Middle frontal gyrus (tissue), 1 donor: ENCODE measurements at regions not wholly inside any gene's neighbourhood (a gene's known extent, or its start where the extent isn't known, plus 50 kb on each side); places are given as distances from the start of the nearest gene placed in this dataset.

ENCODE experiments used
- DNase-seq: peaks from one replicate; pipeline ENCODE4 v3.0.0-alpha.2; 2015; ENCODE audit warnings: low spot score; ENCODE audit errors: extremely low spot score

DNA sequence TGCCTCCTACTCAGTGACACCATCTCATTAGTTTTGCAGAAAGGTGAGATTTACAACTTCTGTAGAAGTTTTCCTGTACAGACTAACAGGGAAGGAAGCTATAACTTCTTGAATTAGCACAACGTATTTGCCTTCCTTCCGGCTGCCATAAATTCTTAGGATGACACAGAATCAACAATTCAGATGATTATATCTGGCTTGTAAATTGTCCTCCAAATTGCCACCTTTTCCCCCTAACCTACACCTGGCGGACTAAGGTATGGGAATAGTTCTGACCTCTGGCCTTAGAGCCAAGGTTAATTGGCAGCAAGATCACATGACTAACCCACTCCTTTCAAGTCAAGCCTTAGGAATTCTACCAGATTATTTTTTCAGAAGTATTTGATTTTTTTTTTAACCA, 284.3 kb downstream of the LMO4 start:
- no peak for DNase-seq

- no peak for DNase-seq
Observed at GRCh38 chr1:87615491-87615890, 286.8 kb downstream of the LMO4 start.

DNA sequence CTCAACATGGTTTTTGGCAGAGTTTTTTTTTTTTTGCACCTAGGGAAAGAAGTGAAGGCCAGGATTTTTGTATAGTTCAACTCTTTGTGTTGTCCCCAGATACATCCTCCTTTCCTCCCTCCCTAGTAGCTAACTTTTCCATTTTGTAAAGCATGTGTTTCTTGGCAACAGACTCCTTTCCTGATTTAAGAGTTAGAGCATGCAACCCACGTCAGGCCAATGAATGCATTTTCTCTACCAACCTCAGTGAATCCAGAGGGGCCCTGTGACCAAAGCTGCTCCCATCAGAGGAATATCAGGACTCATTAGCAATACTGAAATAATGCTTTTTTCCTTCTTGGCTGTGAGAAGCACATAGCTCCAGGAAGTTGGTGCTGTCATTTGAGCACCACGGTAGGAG, 287.2 kb downstream of the LMO4 start:
- no peak for DNase-seq

DNA sequence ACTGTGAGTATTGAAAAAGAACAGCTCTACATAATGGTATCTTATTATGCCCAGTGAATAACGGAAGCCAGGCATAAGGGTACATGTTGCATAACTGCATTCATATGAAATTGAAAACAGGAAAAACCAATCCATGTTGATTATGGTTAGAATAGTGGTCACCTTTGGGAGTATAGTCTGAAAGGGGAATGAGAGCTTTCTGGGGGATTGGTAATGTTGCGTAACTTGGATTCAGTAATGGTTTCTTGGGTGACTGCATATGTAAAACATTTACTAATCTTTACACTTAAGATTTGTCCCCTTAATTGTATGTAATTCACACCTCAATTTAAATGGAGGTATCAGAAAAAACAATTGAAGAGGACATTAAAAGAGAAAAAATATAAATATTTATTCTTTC, 292.1 kb downstream of the LMO4 start:
- DNase-seq: no peak

DNA sequence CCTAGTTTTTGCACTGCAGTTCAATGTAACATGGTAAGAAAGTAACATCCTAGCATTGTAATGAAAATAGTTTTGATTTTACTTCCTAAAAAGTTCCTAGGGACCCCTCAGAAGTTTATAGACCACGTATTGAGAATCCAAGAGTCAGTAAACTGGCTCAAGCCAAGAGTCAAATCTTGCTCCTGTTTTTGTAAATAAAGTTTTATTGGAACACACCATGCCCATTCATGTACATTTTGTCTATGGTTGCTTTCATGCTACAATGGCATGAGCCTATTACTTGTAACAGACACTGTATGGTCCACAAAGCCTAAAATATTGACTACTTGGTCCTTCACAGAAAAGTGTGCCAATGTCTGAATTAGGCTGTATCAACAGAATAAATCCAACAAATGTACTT, 301.0 kb downstream of the LMO4 start:
- no peak for DNase-seq

DNA sequence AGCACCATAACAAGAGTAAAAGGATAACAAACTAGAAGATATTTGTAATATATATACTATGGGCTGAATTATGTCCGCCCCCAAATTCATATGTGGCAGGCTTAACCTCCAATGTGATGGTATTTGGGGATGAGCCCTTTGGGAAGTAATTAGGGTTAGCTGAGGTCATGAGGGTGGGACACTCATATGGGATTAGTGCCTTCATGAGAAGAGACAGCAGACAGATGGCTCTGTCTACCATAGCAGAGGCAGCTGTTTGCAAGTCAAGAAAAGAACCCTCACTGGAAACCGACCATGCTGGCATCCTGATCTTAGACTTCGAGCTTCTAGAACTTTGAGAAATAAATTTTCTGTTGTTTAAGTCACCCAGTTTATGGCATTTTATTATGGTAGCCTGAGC, 303.6 kb downstream of the LMO4 start:
- DNase-seq: no peak

GRCh38 chr1:87636198-87636892, 307.7 kb downstream of the LMO4 start:
- no peak for DNase-seq

DNA sequence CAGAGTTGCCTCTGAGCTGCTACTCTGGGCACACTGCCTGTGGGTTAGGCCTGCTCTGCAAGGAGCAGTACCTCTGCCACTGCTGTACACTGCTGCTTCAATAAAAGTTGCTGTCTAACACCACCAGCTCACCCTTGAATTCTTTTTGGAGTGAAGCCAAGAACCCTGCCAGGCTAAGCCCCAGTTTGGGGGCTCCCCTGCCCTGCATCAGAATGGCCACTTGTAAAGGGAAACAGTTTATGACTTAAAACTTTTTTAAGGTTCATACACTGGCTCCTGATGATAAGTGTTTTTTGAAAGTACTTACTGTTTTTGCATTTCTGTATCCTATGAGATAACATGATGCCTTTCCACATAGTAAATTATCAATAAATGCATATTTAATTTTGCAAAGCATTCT, 310.0 kb downstream of the LMO4 start:
- DNase-seq: no peak

DNA sequence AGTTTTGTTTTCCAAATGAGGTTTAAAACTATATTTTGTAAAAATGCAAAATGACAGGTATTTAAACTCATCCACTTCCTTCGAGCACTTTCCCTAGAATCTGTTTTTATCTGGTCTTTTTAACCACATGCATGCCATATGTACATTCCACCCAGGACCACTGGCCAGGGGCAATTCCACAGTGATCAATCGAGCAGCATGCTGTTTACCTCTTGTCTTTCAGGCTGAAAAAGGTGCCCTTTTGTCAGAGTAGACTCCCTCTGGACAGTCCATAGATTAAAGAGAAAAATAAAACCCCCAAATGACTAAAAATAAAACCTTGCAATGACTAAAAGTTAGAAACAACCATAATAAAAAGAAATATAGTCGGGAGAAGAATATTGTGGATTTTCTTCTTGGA, 313.3 kb downstream of the LMO4 start:
- DNase-seq: no peak

DNA sequence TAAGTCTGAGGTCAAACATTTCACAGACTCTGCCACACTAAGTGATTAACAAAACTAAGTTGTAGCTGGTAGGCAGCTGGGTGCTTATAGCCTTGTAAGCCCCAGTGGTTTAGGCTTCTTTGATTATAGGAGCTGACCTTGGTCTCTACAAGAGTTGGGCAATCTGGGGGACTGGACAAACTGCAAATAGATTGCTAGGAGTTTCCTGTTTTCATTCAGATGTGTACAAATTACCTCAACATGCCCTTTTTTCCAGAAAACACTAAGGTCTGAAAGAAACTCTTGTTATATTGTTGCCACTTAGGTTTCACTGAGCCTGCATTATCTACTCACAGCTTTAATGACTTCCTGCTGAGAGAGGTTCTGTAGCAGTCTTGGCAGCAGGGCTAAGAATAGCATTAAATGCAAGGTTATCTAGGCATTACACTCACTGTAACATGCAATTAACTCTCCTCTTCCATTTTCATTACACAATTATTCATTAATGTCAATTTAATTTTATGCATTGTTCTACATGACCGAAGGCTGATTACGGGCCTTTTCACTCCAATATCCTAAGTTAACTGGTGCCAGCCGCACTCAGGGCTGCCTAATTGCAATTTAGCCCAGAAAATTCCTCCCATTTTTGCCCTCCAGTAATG, 314.0 kb downstream of the LMO4 start:
- no peak for DNase-seq

DNA sequence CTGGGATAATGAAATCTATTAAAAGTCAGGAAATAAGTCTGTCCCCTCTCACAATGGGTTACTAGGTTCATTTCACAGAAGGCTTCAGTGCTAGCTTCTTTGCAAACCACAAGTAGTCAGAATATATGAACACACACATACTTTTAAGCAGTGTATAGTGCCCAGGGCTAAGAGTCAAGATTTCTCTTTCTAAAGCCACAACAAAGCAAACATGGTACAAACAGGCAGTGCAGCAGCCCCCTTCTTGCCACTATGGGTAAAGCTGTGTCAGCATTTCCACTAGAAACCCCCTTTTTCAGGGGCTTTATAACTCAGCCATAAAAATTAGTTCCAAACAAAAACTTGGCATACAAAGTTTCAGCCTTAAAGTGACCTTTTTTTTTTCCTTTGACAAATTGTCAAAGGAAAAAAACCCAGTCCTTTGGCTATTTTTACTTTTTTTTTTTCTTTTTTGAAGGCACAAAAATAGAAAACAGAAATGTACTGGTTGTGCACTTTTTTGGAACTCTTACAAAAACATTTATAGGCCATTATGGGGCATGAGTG, 315.4 kb downstream of the LMO4 start:
- DNase-seq: no peak

DNA sequence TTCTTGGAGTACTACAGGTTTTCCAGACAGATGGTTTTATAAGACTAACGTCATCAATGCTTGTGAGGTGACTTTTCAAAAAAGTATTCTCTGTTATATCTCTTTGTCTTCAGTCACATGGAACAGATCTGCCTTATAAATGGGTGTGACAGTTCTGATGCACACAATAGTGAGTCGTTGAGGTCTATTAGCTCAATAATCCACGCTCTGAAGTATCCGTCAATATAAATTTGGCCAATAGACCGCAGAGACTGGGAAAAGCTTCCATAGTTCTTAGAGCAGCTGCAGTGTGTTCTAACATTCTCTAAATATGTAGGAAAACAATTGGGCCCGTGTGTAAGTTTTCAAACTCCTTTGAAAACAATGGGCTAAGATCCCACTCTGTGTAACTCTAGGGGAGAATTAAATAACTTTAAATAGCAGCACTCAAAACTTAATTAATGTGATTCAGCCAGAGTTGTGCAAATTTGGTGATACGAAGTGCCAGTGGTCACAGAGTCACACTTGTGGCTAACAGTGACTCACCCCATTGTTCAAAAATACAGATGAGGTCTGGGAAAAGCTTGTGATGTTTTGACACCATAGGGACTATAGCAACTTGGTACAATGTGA, 316.0 kb downstream of the LMO4 start:
- DNase-seq: no peak

DNA sequence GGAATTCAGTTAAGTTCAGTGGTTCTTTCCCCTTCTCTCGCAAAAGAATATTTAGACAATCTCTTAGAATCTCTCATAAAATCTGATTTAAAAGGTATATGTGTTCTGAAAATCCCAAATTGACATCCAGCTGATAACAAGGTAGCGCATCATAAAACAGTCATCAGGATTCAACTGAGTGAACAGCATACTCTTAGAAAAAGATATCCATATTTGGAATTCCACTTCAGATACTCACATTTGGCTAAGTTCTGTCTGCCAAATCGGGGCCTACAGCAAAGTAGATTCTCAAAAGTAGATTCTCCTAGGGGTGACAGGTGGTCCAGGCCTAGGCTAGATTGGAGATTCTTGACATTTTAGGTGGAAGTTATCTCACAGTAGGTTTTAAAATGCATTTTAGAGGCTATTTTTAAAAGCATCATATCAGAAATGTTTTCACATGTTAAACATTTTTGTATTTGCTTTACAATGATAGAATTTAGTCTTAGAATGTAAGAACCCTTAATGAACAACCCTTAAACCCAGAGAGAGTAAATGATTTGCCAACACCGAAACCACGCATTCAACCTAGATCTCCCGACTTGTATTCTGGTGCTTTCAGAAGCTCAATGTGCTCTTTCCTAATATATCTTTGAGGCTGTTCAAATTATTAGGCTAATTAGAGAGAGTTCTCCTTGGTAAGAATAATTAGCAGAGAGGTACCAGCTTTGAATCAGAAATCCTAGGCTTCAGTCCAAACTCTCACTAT, 318.9 kb downstream of the LMO4 start:
- no peak for DNase-seq

- no peak for DNase-seq
Observed at GRCh38 chr1:87648323-87649119, 319.8 kb downstream of the LMO4 start.

DNA sequence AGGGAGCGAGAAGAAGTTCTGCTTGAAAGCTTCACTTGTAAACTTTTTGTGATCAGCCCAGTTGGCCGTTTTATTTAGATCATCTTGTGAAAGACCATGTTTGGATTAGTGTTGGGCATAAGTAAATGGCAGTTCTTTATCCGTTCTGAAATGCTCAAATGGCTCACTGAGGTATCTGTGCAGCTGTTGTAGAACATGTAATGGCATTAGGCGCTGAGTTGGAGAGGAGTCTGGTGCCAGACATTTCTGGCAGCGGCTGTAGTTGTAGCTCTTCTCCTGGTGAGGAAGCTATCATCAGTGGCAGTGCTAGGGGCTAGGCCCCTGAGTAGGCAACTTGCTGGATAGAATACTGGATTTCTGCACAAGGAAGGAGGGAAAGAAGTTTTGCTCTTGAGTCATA, 321.6 kb downstream of the LMO4 start:
- DNase-seq: no peak

DNA sequence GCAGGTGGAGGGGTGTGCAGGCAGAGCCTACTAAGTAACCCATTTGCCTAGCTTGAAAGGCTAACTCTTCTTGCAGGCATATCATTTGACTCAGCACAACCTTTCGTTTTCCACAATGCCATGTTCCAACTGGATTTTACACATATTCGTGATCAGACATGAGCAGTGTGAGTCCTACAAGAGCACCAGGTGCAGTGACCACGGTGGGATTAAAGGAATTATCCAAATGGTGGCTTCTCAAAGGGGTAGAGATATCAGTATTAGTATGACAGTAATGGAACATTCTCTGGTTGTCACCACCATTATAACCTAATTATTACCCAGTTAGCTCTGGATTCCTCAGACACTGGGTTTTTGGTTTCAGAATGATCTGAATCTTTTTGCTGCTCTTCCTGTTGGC, 323.5 kb downstream of the LMO4 start:
- no peak for DNase-seq

GRCh38 chr1:87665151-87665550, 336.5 kb downstream of the LMO4 start:
- DNase-seq: no peak

DNA sequence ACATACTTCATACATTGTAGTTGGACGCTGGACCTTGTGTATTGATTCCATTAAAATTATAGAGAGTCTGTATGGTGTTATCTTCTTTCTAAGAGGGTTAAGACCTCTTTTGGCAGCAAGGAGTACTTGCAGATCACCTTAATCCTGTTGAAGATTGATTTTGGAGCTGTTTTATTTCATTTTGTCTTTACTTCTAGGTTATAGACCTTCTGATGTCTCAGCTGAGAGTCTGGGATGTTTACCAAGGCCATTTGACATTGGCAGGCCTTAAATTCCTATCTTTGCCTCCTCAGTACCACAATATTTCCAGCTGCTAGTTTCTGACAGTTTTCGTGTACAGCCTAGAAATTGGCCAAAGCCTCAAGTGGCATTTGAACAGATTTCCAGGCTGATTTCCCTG, 338.0 kb downstream of the LMO4 start:
- DNase-seq: no peak

GRCh38 chr1:87669674-87670073, 341.0 kb downstream of the LMO4 start:
- DNase-seq: no peak

GRCh38 chr1:87673309-87673708, 344.6 kb downstream of the LMO4 start:
- DNase-seq: no peak

- DNase-seq: no peak
Observed at GRCh38 chr1:87673748-87674147, 345.1 kb downstream of the LMO4 start.
